ENCODE measurements at regions not wholly inside any gene's neighbourhood (a gene's known extent, or its start where the extent isn't known, plus 50 kb on each side); places are given as distances from the start of the nearest gene placed in this dataset.

DNA sequence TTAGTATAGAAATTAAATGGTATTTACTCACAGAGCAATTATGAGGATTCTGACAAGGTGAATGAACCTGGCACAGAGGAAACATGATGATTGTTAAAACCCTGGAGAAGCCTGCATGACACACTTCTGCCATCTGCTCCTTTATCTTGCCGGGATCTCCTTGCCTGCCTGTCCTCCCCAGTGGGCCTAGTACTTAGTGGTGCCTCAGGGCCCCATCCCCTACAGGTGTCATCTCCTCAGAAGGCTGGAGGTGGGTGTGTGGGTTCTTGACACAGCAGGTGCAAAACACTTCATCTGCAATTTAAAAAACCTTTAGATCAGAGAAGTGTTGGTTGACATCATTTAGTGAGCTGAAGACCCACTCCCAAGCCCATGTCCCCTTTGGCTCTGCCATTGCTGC lies 261.2 kb downstream of the ADRA2A start:
- Histone ChIP-seq H2BK20ac (ENCODE audit: low read depth, low read length, poor library complexity, severe bottlenecking) (no peak overlapping the region), H3K4ac (ENCODE audit: low read depth, low read length) (no peak overlapping the region), H3K27me3 (ENCODE audit: insufficient read depth, low read length) (no peaks in the 10 kb centered on the region), H3K56ac (ENCODE audit: insufficient read length, low read depth, low read length) (no peak overlapping the region), H2AK5ac (ENCODE audit: insufficient read length, low read length) (no peak overlapping the region), H3K23ac (ENCODE audit: insufficient read length, low read depth, low read length) (no peak overlapping the region), H2BK120ac (ENCODE audit: low read depth, low read length, poor library complexity, severe bottlenecking) (no peak overlapping the region), H2BK12ac (ENCODE audit: insufficient read length, low read depth, low read length) (no peak overlapping the region), H2BK5ac (ENCODE audit: insufficient read length, low read length) (no peak overlapping the region), H4K91ac (ENCODE audit: insufficient read length, low read depth, low read length) (no peak overlapping the region), H3K23me2 (ENCODE audit: insufficient read length, low read depth, low read length, poor library complexity, severe bottlenecking) (no peaks in the 10 kb centered on the region), H2AFZ (ENCODE audit: low read length) (no peak overlapping the region), H3K14ac (ENCODE audit: insufficient read depth, low read length) (no peak overlapping the region), H3K9ac (ENCODE audit: extremely low read depth, insufficient read length, low read length) (no peak overlapping the region), H4K8ac (replicated peaks; ENCODE audit: insufficient read length, low read depth, low read length) (no peak overlapping the region), H4K20me1 (ENCODE audit: control insufficient read depth, insufficient read depth, insufficient read length) (no peaks in the 10 kb centered on the region), H3T11ph (ENCODE audit: low read length) (no peak overlapping the region), H3K79me1 (ENCODE audit: insufficient read depth, low read depth, low read length, poor library complexity, severe bottlenecking) (no peaks in the 10 kb centered on the region), H3K79me2 (ENCODE audit: insufficient read depth, low read length) (no peaks in the 10 kb centered on the region), H3K4me1 (ENCODE audit: insufficient read depth, low read length) (no peaks in the 10 kb centered on the region), H3K27ac (ENCODE audit: insufficient read length, low read depth, low read length) (no peak overlapping the region), H3K9me3 (ENCODE audit: control insufficient read depth, low read depth, low read length) (peaks cover 22% of the 10 kb centered on the region), H3K4me2 (ENCODE audit: insufficient read depth, insufficient read length, low read length) (no peak overlapping the region), H4K5ac (ENCODE audit: insufficient read length, low read depth, low read length) (no peak overlapping the region), H2BK15ac (ENCODE audit: low read depth, low read length) (no peak overlapping the region), H3K18ac (ENCODE audit: insufficient read length, low read depth, low read length) (no peak overlapping the region)
- Mint-ChIP-seq H3K27ac (no peak overlapping the region), H3K4me1 (peaks cover 12 to 13% of the 10 kb centered on the region in 2 experiments), H3K36me3 (ENCODE audit: insufficient read depth in 1 of 3, low read depth in 3 of 3) (peaks cover 18 to 41% (median 27%) of the 10 kb centered on the region in 3 experiments), H3K27me3 (ENCODE audit: low read depth) (no peaks in the 10 kb centered on the region), H3K9me3 (peaks cover 34 to 49% of the 10 kb centered on the region in 2 experiments), H3K4me3 (no peak overlapping the region)
- no CpG with 5 or more reads among the region's 1 CpG for WGBS (ENCODE audit: extremely low coverage, insufficient read length, low lambda C conversion rate)
- no peak for DNase-seq
- no peak for TF ChIP-seq CTCF (conservative IDR thresholded peaks at IDR 0.05)
